WERI-Rb-1 (cell line): ENCODE measurements at regions not wholly inside any gene's neighbourhood (a gene's known extent, or its start where the extent isn't known, plus 50 kb on each side); places are given as distances from the start of the nearest gene placed in this dataset.

ENCODE experiments used
- DNase-seq: peaks from one replicate; pipeline ENCODE4 v3.0.0-alpha.2; 2020
- H3K27ac ChIP-seq: fragments of 250-450 bp; sonication (Bioruptor Pico); 2 replicates; pipeline ENCODE4 v1.5.1; 2020; ENCODE audit warnings: mild to moderate bottlenecking, moderate library complexity
- H3K27me3 ChIP-seq: fragments of 250-450 bp; sonication (Bioruptor Pico); 2 replicates; pipeline ENCODE4 v1.5.1; 2021; ENCODE audit warnings: mild to moderate bottlenecking, low read depth, moderate library complexity; ENCODE audit not compliant: insufficient read depth, severe bottlenecking
- H3K36me3 ChIP-seq: fragments of 250-450 bp; sonication (Bioruptor Pico); 2 replicates; pipeline ENCODE4 v1.5.1; 2020; ENCODE audit warnings: mild to moderate bottlenecking, moderate library complexity
- H3K4me3 ChIP-seq: 2 replicates; pipeline ENCODE4 v1.5.1; 2011; ENCODE audit warnings: low read depth, mild to moderate bottlenecking, control low read depth, low read length
- H3K9me3 ChIP-seq: fragments of 250-450 bp; sonication (Bioruptor Pico); 2 replicates; pipeline ENCODE4 v1.5.1; 2021; ENCODE audit warnings: mild to moderate bottlenecking, moderate library complexity; ENCODE audit not compliant: severe bottlenecking
- CTCF ChIP-seq: IDR thresholded peaks from 2 replicates; pipeline ENCODE4 v1.5.1; 2011; ENCODE audit warnings: low read depth, mild to moderate bottlenecking, control low read depth, inconsistent platforms, low read length

DNA sequence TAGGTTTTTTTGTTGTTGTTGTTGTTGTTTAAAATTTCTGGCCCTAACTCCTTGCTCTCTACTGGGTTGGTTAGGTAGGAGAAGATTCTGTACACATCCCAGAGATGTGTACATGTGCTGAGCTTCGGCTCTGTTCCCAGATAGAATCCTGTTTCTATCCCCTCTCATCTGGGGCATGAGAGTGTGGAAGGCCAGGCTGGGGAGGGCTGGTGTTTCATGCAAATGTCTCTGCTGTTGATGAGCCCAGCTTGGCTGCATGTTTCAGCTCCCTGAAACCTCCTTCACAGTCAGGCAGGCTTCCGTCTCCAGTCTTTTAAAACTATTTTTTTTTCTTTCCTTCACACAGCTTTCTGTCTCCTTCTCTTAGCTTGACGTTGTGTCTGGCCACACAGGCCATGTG, 526.9 kb upstream of the KLF4 start:
- no peaks in the 10 kb centered on the region for H3K36me3 ChIP-seq
- H3K4me3 ChIP-seq = no peak overlapping the region
- no peaks in the 10 kb centered on the region for H3K9me3 ChIP-seq
- DNase-seq = no peak
- no peak for TF ChIP-seq CTCF
- no peak overlapping the region for H3K27ac ChIP-seq
- no peaks in the 10 kb centered on the region for H3K27me3 ChIP-seq

GRCh38 chr9:108015690-108016089, 526.1 kb upstream of the KLF4 start:
- Histone ChIP-seq H3K9me3 (no peaks in the 10 kb centered on the region), H3K36me3 (no peaks in the 10 kb centered on the region), H3K27ac (no peak overlapping the region), H3K4me3 (no peak overlapping the region), H3K27me3 (no peaks in the 10 kb centered on the region)
- no peak for TF ChIP-seq CTCF
- no peak for DNase-seq

- no peak for DNase-seq
- H3K9me3 ChIP-seq = no peaks in the 10 kb centered on the region
- TF ChIP-seq CTCF = no peak
- H3K36me3 ChIP-seq = no peaks in the 10 kb centered on the region
- no peak overlapping the region for H3K4me3 ChIP-seq
- no peak overlapping the region for H3K27ac ChIP-seq
- no peaks in the 10 kb centered on the region for H3K27me3 ChIP-seq
Measured at GRCh38 chr9:108014353-108014752, 524.8 kb upstream of the KLF4 start.

- Histone ChIP-seq H3K27me3 (no peaks in the 10 kb centered on the region), H3K4me3 (no peak overlapping the region), H3K36me3 (no peaks in the 10 kb centered on the region), H3K27ac (no peak overlapping the region), H3K9me3 (no peaks in the 10 kb centered on the region)
- DNase-seq = no peak
- no peak for TF ChIP-seq CTCF
Measured at GRCh38 chr9:108012886-108013665, 523.5 kb upstream of the KLF4 start.

DNA sequence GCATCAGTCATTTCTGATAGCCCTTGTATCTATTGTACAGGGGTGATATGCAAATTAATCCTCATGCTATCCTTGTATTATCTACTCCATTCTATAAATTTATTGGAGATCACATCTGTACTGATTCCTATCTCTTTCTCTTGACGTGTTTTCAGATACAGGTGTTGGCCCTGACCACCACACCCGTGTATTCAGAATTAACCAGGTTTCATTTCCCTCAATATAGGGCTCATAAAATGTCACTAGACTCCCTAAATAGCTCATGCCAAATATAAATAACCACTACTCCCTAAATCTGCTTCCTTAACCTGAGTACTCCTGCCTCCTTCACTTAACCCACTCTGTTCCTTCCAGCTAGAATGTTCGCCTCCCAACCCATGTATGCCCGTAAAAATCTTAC, 522.8 kb upstream of the KLF4 start:
- DNase-seq = no peak
- Histone ChIP-seq H3K27me3 (no peaks in the 10 kb centered on the region), H3K9me3 (no peaks in the 10 kb centered on the region), H3K27ac (no peak overlapping the region), H3K36me3 (no peaks in the 10 kb centered on the region), H3K4me3 (no peak overlapping the region)
- TF ChIP-seq CTCF = no peak

- no peak overlapping the region for H3K4me3 ChIP-seq
- peaks cover 4% of the 10 kb centered on the region for H3K27me3 ChIP-seq
- no peak for DNase-seq
- no peaks in the 10 kb centered on the region for H3K36me3 ChIP-seq
- no peak for TF ChIP-seq CTCF
- H3K9me3 ChIP-seq = no peaks in the 10 kb centered on the region
- H3K27ac ChIP-seq = no peak overlapping the region
Measured at GRCh38 chr9:108003526-108003925, 514.0 kb upstream of the KLF4 start.
